VCaP (cell line): ENCODE measurements at regions not wholly inside any gene's neighbourhood (a gene's known extent, or its start where the extent isn't known, plus 50 kb on each side); places are given as distances from the start of the nearest gene placed in this dataset.

Experiments used
- H3K27ac ChIP-seq: fragments of 450-650 bp; 2 replicates; pipeline ENCODE4 v1.5.1; 2017
- CTCF ChIP-seq: fragments of 450-650 bp; conservative IDR thresholded peaks from 2 replicates; pipeline ENCODE4 v1.5.1; 2017; ENCODE audit warnings: mild to moderate bottlenecking, moderate library complexity

- no peak for TF ChIP-seq CTCF
- H3K27ac ChIP-seq, result peak overlapping the region; percentile 28; the same call in 1 of the 2 replicates
These were observed 172.7 kb upstream of the SERPINE2 start for GRCh38 chr2:224211791-224212190.

DNA sequence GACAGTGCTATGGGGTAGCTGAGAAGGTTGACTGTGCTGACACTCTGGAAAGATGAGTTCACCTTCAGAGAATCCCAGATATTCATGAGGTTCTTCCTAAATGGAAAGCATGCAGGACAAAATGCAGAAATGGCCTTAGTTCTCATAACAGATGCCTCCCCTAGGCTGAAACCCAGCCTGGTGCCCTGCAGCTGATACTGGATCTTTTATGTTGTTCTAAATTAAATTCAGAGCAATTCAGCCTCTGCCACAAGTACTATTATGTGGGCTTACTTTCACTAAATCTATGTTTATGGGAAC, 172.0 kb upstream of the SERPINE2 start:
- TF ChIP-seq CTCF, result no peak
- peak overlapping the region; percentile 28 for H3K27ac ChIP-seq

DNA sequence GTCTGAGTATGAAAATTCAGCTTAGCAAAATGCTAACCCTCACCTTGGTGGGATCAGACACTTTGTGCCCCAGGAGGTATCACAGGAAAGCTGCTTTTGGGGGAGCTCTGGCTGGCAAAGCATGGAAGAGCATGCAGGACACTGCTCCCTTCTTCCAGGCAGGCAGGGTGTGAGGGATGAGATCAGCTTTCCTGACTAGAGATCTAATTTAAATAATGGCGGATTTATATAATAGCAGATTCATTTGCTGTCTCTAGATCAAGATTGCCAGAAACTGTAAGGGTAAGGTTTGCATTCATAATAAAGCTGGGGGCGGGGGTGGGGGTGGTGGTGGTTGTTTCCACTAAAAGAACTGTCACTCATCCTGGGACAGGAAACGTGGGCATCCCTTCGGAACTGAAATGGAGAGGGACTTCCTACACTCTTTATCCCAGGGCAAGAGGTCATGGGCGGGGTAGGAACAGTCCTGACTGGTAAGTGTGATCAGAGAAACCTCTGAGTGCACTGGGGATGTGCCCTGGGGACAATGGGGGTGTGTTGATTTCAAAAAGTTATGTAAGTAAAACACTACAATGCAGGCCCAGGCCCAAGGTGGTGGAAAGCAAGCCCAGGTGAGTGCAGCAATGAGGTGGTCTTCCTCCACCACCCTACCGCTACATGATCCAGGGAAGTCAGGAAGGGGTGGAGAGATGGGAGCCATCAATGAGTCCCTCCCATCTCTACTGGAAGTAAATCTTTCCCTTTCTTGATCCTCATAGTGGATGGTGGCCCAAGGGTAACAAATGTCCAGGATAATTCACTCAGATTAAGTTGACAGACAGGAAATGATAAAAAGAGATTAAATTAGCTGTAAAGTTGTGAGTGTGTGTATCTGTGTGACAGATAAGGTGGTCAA, 171.4 kb upstream of the SERPINE2 start:
- no peak for TF ChIP-seq CTCF
- H3K27ac ChIP-seq, result peak overlapping the region; percentile 28

DNA sequence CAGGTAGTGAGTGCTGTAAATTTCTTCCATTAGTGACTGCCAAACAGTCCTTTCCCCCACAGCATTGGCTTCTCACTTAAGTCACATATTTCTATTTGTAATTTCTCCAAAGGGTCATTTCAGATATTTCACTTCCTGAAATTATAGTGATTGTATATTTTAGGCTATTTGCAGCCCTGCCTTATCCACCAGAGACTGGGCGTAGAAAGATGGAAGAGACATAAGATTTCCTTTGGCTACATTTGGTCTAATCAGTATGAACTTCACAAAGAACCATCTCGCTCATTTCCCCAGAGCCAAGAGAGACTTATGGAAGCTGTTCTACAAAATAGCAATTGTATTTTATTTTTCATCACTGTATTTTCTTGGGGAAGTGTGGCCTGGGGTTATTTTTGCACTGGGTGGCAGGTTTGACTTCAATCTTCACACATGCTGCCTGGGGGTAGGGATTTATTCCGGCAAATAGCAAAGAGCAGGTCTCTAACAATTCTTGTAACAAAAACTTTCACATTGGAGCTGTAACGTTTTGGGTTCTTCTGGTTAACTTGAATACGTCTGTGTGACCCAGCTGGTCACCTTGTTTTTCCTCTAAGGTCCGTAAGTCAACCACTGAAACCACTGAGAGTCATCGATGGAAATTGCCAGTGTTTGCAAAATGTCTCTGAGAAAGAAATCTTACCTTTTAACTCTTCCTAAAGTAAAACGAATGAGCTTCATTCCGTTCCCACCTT, 170.6 kb upstream of the SERPINE2 start:
- TF ChIP-seq CTCF, result no peak

DNA sequence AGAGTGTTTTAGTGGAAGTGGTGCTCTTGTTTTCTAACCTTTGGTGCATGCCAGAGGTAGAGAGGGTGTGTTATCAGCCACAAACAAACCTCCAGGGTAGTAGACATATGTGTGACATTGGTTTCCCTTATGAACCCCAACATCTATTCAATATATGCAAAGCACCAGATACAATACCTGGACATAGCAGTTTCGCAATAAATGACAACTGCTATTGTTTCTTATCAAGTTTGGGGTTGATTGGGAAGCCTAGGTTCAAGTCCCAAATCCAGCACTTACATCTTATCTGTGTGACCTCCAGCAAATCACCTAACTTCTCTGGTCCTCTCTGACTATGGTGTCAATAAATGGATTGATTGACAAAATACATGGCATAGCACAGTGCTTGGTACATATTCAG, 169.4 kb upstream of the SERPINE2 start:
- no peak overlapping the region for H3K27ac ChIP-seq
- TF ChIP-seq CTCF, result no peak

More for the DNA sequence above, 170.6 kb upstream of the SERPINE2 start:
- H3K27ac ChIP-seq, result no peak overlapping the region

- H3K27ac ChIP-seq, result no peak overlapping the region
- no peak for TF ChIP-seq CTCF
These were observed 168.9 kb upstream of the SERPINE2 start for GRCh38 chr2:224208007-224208406.

GRCh38 chr2:224206816-224207215, 167.7 kb upstream of the SERPINE2 start:
- TF ChIP-seq CTCF, result no peak
- no peak overlapping the region for H3K27ac ChIP-seq
